GM12801 (cell line): ENCODE measurements at regions not wholly inside any gene's neighbourhood (a gene's known extent, or its start where the extent isn't known, plus 50 kb on each side); places are given as distances from the start of the nearest gene placed in this dataset.

ENCODE experiments used
- CTCF ChIP-seq: IDR thresholded peaks from one replicate; pipeline ENCODE4 v1.5.1; 2011; ENCODE audit warnings: control low read depth; ENCODE audit not compliant: insufficient read length; ENCODE audit errors: extremely low read depth

- no peak for TF ChIP-seq CTCF
Observed at GRCh38 chr9:126056312-126057021, 270.2 kb upstream of the MVB12B start.

GRCh38 chr9:126057121-126057825 lies 269.4 kb upstream of the MVB12B start:
- no peak for TF ChIP-seq CTCF

DNA sequence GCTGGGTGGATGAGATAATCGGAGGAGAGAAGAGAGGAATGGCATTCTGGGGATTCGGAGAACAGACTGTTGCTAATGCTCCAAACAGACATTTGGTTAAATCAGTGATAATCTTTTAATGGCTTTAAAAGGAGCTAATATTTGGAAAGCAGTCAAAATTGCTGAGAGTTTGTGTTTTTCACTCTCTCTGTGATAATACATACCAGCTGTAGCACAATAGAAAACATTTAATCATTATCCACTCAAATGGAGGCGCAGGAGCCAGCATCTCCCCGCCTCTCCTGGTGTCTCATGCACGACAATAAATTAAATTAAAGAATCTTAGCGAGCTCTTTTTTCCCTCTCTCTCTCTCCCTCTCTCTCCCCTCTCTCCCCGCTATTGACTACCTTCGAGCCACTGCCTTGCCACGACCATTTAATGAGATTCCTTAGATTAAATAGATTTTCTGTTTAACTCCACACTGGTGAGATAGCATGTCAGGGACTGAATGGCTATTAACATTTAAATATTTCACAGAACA lies 268.6 kb upstream of the MVB12B start:
- TF ChIP-seq CTCF, result no peak

- no peak for TF ChIP-seq CTCF
Observed at GRCh38 chr9:126058591-126058990, 268.0 kb upstream of the MVB12B start.

- TF ChIP-seq CTCF, result no peak
Observed at GRCh38 chr9:126061575-126061974, 265.1 kb upstream of the MVB12B start.

DNA sequence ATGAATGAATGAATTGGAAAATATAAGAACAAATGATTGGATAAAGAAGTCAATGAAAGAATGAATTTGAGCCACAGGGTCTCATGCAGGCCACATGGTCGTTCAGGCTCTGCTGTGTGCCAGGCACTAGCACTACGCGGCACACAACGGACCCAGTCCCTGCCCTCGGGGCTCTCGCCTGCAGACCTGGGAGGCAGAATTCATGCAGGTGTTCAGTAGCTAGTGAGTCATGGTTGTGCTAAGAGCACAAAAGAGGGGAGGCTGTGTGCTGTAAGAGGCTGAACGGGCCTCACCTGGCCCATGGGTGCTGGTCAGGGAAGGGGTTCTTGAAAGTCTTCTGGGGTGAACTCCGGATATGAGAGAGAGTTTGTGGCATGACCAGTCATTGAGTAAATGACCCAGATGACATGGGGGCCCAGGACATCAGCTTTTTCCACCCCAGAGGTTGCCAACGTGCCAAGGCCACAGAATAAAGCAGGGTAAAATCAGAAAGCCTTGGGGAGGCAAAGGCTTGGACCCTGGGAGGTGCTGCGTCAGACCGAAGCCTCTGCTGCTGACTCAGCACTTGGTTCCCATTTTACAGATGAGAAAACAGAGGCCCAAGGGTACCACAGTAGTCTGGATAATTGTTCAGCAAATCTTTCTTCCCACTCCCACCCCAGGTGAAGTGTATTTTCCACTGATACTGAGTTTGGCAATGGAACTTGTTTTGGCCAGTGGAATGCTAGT lies 264.3 kb upstream of the MVB12B start:
- TF ChIP-seq CTCF, result no peak

DNA sequence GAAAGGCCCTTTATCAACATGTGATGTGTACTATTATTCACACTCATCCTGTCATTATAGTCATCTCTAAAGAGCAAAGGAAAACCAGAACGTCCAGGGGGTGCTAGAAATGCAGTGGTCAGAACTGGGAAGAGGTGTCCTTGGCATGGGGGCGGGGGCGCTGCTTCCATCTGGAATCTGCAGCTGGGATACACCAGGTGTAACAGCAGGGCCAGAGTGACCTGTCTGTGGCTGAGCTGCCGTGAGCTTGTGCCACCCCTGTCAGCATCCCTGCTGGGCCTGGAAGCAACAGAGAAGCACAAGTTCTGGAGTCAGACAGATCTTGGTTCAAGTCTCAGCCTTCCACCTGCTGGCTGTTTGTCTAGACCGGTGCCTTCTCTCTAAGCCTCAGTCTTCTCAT lies 263.3 kb upstream of the MVB12B start:
- TF ChIP-seq CTCF, result no peak
